ENCODE measurements at regions not wholly inside any gene's neighbourhood (a gene's known extent, or its start where the extent isn't known, plus 50 kb on each side); places are given as distances from the start of the nearest gene placed in this dataset.
"Not testable (repeated sequence)": the region's sequence is repeated elsewhere in the genome, so short reads cannot be mapped to it uniquely, and the experiment has no call there.

DNA sequence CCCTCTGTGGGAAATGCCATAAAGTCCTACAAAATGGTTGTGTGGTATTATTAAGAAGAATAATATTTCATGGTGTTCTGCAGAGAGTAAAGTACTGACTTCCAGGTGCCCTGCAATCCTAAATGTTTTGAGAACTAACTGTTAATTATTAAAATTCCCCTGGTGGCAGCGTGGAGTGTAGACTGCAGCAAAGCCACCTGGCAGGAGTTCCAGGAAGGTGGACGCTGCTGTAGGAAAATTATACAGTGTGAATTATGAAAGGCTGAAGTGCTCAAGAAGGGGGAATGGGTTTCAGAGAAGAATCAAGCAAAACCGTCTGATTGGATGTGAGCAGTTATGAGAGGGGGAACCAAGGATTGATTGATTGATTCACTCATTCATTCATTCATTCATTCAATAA is 572.4 kb upstream of the PPP2R3A start:
- DNase-seq (ENCODE audit: low read depth in 2 of 3, low spot score in 2 of 3): no peak

DNA sequence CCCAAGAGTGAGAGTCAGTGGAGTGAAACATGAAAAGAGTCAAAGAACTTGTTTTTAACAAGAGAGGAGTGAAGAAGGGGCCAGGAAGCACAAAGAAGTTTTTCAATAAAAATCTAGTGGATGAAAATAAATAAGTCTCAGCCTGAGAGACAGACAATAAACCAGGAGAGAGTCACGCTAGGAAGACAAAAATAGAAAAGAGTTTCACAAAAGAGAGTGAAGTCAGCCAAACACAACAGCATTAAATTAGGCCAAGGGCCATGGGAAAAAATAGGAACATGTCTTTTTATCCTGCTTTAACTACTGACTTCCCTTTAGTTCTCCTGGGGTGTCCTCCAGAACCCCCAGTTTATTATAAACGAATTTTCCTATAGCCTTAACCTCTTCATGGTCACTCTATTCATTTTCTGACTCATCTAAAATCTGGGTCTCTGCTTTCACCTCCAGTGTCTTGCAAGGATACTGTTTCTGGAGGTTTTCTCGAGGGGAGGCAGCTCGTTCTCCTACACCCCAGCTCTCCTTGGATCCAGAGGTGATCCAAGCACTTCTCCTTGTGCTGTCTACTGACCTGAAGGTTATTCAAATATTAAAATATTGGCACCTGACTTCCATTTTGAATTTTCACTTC is 571.5 kb upstream of the PPP2R3A start:
- DNase-seq (ENCODE audit: low read depth in 2 of 3, low spot score in 2 of 3): no peak

- no peak for DNase-seq (ENCODE audit: low read depth in 2 of 3, low spot score in 2 of 3)
These were observed 553.1 kb upstream of the PPP2R3A start for GRCh38 chr3:135412475-135412874.

- no peak for DNase-seq (ENCODE audit: low read depth in 2 of 3, low spot score in 2 of 3)
These were observed 549.3 kb upstream of the PPP2R3A start for GRCh38 chr3:135416182-135416581.

DNA sequence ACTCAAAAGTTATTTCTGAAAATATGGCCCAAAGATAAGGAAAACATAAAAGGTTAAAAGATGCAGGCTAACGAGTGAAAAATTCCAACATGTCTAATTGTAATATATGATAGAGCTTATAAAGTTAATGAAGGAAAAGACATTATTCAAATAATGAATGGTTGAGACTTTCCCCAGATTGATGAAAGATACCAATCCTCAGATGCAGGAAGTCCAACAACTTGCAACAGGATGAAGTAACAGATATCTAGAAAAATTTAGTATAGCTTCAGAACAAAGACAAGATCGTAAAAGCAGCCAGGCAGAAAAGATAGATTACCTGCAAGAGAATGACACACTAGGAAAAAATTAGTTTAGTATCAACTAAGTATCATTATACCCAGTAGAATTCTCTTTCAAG is 546.4 kb upstream of the PPP2R3A start:
- no peak for DNase-seq (ENCODE audit: low read depth in 2 of 3, low spot score in 2 of 3)

GRCh38 chr3:135426508-135426907 is 539.0 kb upstream of the PPP2R3A start:
- DNase-seq (ENCODE audit: low read depth in 2 of 3, low spot score in 2 of 3): no peak

DNA sequence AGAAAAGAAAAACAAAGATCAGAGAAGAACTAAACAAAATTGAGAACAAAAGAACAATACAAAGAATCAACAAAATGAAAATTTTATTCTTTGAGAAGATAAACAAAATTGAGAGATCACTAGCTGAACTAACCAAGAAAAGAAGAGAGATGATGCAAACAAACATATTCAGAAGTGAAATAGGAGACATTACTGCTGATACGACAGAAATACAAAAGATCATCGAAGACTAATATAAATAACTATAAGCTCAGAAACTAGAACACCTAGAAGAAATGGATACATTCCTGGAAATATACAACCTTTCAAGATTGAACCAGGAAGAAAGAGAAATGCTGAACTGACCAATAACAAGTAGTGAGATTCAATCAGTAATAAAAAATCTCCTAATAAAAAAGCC is 533.1 kb upstream of the PPP2R3A start:
- DNase-seq (ENCODE audit: low read depth in 2 of 3, low spot score in 2 of 3): no peak

GRCh38 chr3:135438889-135439597 is 526.5 kb upstream of the PPP2R3A start:
- not testable (repeated sequence) for DNase-seq (ENCODE audit: low read depth in 2 of 3, low spot score in 2 of 3)

GRCh38 chr3:135439632-135440031 is 525.9 kb upstream of the PPP2R3A start:
- peak in 1 of 3 donors; percentile 17 for DNase-seq (ENCODE audit: low read depth in 2 of 3, low spot score in 2 of 3)

DNA sequence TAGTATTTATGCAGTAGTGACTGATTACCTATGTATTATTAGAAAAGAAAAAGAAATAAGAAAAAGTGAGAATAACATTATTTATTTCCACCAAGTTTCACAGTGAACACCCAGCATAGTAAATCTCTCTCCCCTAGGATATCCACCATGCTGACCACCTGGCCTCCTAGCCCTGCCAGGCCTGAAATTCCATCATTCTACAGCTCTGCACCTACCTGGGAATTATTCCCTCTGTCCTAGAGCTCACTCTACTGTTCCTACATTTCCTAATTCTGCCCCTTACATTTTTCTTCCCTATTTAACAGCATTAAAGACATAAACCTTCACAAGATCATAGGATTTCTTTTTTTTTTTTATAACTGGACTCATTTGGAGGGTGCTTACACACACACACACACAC is 525.3 kb upstream of the PPP2R3A start:
- DNase-seq (ENCODE audit: low read depth in 2 of 3, low spot score in 2 of 3): no peak

DNA sequence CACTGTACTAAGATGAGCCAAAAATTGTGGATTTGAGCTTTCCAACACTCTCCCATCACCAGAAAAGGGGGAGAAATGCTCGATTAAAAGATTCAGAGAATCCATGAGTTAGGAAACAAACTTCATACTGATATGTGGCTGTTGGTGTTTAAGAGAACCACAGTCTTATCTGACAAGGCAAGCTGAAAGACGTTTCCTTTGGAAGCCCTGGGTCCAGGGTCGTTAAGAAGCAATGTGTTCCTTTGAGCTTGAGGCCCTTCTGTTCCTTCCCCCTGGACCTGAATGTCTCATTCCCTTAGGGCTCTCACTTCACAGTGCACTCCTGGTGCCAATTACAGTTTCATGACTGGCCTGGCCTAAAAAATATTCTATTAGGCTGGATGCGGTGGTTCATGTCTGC is 524.8 kb upstream of the PPP2R3A start:
- DNase-seq (ENCODE audit: low read depth in 2 of 3, low spot score in 2 of 3): peak in 2 of 3 donors; percentile 53 to 87

- DNase-seq (ENCODE audit: low read depth in 2 of 3, low spot score in 2 of 3): no peak
These were observed 521.5 kb upstream of the PPP2R3A start for GRCh38 chr3:135444058-135444457.

DNA sequence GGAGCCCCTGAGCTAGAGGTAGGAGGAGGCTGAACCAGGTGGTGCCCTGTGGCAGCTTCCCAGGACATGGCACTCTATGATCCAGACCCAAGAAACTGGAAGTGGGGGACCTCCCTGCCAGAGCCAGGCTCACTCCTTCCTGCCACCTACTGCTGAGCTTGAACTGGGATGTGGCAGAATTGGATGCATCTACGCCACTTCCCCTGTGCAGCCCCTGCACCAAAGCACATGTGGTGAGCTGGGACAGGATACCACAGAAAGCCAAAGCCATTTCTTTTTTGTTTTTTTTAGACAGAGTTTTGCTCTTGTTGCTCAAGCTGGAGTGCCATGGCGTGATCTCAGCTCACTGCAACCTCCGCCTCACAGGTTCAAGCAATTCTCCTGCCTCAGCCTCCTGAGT is 518.0 kb upstream of the PPP2R3A start:
- DNase-seq (ENCODE audit: low read depth in 2 of 3, low spot score in 2 of 3): peak in 1 of 3 donors; percentile 55

DNA sequence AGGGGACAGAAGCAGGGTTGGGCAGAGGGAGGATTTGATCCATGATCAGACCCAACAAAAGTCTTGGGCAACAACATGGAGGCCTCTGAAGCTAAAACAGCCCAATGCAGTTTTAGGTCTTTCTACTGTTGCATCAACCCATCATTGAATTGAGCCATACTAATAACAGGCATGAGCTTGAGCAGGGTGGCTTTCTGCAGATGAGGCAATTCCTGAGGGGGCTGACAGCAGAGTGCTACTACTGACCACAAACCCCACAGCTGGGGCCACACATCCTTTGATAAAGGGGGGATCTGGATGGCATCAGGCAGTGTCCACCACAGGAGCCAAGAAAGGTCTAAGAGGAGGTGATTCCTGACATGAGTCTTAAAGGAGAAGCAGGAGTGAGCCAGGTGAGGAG is 517.0 kb upstream of the PPP2R3A start:
- DNase-seq (ENCODE audit: low read depth in 2 of 3, low spot score in 2 of 3): no peak

DNA sequence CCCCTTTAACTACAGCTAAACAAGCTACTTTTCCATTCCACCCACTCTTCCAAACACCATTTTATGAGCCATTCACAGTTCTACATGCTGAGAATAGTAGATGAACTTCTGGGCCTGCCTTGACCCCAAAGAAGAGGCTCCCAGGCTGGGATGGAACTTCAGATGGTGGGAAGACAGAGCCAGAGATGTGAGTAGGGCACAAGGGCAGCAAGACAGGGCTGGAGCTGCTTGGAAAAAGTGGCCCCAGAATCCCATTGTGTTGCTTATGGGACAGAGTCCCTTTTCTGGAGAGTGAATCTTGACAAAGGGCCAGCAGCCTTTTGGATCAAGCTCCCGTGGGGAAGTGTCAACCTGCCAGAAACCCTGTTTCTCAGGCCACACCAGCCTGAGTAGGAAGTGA is 516.5 kb upstream of the PPP2R3A start:
- DNase-seq (ENCODE audit: low read depth in 2 of 3, low spot score in 2 of 3): no peak

- peak in 2 of 3 donors; percentile 14 to 57 for DNase-seq (ENCODE audit: low read depth in 2 of 3, low spot score in 2 of 3)
These were observed 514.3 kb upstream of the PPP2R3A start for GRCh38 chr3:135451037-135451785.

GRCh38 chr3:135452881-135453280 is 512.6 kb upstream of the PPP2R3A start:
- DNase-seq (ENCODE audit: low read depth in 2 of 3, low spot score in 2 of 3): no peak

DNA sequence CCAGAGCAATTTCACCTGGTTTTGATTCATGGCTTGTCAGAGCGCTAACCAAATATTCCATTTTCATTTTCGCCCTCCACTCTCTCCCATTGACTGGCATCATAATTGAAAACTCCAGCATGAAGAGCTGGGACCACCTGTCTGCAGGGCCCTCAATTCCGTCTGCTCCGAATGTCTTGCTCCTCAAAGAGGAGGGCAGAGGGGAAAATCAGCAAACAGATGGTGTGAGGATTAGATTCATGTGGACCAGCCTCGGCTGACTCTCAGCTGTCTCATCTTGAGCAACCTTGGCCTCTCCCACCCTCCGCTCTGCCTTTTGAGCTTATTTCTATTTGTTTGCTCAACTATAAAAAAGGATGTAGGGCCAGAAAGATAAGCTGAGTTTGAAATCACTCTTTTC is 512.2 kb upstream of the PPP2R3A start:
- DNase-seq (ENCODE audit: low read depth in 2 of 3, low spot score in 2 of 3): no peak

DNA sequence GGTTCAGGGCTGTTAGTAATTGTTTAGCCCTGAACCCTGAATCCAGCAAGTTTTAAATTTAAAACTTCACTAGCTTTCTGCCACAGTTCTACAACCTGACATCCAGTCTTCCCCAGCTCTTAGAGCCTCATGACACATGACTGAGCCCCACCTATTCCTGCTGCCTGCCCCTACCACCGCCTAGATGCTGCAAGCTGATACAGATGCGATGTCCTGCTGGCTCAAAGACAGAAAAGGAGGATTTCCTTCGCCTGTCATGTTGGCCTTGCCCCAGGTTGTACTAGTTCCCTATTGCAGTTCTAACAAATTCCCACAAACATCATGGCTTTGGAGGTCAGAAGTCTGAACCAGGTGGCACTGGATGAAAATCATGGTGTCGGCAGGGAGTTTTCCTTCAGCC is 510.6 kb upstream of the PPP2R3A start:
- DNase-seq (ENCODE audit: low read depth in 2 of 3, low spot score in 2 of 3): no peak

DNA sequence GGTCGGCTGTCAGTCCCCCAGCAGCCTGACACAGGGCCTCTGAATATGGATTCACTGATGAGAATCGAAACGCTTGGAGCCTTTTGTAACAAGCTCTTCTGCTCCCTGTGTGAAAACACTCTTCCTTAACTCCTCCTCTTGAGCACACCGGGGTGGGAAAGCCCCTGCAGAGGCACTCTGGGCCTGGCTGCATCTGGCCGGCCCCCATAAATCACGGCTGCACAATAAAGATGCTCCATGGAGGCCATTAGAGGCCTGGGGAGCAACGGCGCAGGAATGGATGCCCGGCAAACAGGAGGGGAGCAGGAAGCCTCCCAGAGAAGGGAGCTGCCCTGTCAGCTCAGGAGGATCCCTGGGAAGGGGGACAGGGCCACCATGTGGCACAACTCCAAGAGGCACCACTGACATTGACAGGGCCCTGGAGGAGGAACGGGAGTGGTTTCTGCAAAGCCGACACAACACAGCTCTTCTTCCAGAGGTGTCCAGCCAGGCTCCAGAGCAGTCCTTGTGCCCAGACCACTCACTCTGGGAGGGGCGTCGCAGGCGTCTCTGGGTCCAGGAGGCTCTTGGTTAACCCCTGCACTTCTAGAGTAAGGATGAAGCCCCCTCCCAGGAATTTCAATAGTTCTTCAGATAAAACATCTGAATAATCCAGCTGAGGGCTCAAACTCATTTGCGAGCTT is 509.3 kb upstream of the PPP2R3A start:
- no peak for DNase-seq (ENCODE audit: low read depth in 2 of 3, low spot score in 2 of 3)

Measured in hematopoietic multipotent progenitor cell (in vitro differentiated cells).